ENCODE measurements at regions not wholly inside any gene's neighbourhood (a gene's known extent, or its start where the extent isn't known, plus 50 kb on each side); places are given as distances from the start of the nearest gene placed in this dataset.
"Not testable (repeated sequence)": the region's sequence is repeated elsewhere in the genome, so short reads cannot be mapped to it uniquely, and the experiment has no call there.

DNA sequence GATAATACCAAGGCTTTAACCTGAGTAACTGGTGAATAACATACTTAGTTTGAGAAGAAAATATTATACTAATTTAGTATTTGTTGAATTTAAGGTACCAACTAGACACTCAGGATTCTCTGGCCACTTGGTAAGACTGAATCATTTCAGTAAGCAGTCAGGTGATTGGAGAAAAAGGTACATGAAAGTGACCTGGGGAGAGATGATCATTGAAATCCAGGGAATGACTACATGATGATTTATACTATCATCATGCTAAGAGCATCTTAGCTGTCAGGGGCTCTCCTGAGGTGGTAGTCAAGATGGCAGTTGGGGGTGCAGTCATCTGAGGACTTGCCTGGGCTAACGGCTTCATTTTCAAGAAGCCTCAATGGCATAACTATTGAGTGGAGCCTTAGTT lies 571.2 kb upstream of the ACVR2A start:
- no peak overlapping the region for H3K9ac ChIP-seq (ENCODE audit: insufficient read depth, low read length)
- H2AFZ ChIP-seq (ENCODE audit: low read length) = no peak overlapping the region
- H3K27me3 ChIP-seq (ENCODE audit: control insufficient read depth, insufficient read depth, low read length) = no peaks in the 10 kb centered on the region
- DNase-seq (ENCODE audit: low read depth in 2 of 2) = no peak
- TF ChIP-seq EZH2 (IDR thresholded peaks at IDR 0.05; ENCODE audit: low read length, missing control alignments) = no peak
- TF ChIP-seq, protein P1, sequence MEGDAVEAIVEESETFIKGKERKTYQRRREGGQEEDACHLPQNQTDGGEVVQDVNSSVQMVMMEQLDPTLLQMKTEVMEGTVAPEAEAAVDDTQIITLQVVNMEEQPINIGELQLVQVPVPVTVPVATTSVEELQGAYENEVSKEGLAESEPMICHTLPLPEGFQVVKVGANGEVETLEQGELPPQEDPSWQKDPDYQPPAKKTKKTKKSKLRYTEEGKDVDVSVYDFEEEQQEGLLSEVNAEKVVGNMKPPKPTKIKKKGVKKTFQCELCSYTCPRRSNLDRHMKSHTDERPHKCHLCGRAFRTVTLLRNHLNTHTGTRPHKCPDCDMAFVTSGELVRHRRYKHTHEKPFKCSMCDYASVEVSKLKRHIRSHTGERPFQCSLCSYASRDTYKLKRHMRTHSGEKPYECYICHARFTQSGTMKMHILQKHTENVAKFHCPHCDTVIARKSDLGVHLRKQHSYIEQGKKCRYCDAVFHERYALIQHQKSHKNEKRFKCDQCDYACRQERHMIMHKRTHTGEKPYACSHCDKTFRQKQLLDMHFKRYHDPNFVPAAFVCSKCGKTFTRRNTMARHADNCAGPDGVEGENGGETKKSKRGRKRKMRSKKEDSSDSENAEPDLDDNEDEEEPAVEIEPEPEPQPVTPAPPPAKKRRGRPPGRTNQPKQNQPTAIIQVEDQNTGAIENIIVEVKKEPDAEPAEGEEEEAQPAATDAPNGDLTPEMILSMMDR (conservative IDR thresholded peaks at IDR 0.05 in 1 of 2, IDR thresholded peaks at IDR 0.05 in 1 of 2; ENCODE audit: low read depth in 1 of 2, low read length in 2 of 2) = no peak
- no peaks in the 10 kb centered on the region for H3K4me1 ChIP-seq (ENCODE audit: control insufficient read depth, extremely low read depth, insufficient read depth, low read length)
- no peaks in the 10 kb centered on the region for H3K79me2 ChIP-seq (ENCODE audit: control insufficient read depth, insufficient read depth, low read length)
- H3K4me3 ChIP-seq (replicated peaks in 1 of 4; ENCODE audit: control extremely low read depth in 1 of 4, insufficient read depth in 1 of 4, low read depth in 3 of 4, low read length in 4 of 4) = no peak overlapping the region
- H3K4me2 ChIP-seq (ENCODE audit: extremely low read depth, insufficient read depth, low read length) = no peak overlapping the region
- H3K27ac ChIP-seq (ENCODE audit: insufficient read depth, low read length) = no peak overlapping the region
- H4K20me1 ChIP-seq (ENCODE audit: control insufficient read depth, extremely low read depth, insufficient read depth, low read length) = no peaks in the 10 kb centered on the region
- no peaks in the 10 kb centered on the region for H3K9me3 ChIP-seq (ENCODE audit: control insufficient read depth, insufficient read depth, low read depth, low read length)
- H3K36me3 ChIP-seq (ENCODE audit: control insufficient read depth, insufficient read depth, low read length) = no peaks in the 10 kb centered on the region

- H3K9me3 ChIP-seq (ENCODE audit: control insufficient read depth, insufficient read depth, low read depth, low read length) = no peaks in the 10 kb centered on the region
- no peak for DNase-seq (ENCODE audit: low read depth in 2 of 2)
- H3K4me1 ChIP-seq (ENCODE audit: control insufficient read depth, extremely low read depth, insufficient read depth, low read length) = no peaks in the 10 kb centered on the region
- no peaks in the 10 kb centered on the region for H3K27me3 ChIP-seq (ENCODE audit: control insufficient read depth, insufficient read depth, low read length)
- no peaks in the 10 kb centered on the region for H3K36me3 ChIP-seq (ENCODE audit: control insufficient read depth, insufficient read depth, low read length)
- no peak overlapping the region for H3K4me3 ChIP-seq (replicated peaks in 1 of 4; ENCODE audit: control extremely low read depth in 1 of 4, insufficient read depth in 1 of 4, low read depth in 3 of 4, low read length in 4 of 4)
- no peak overlapping the region for H3K27ac ChIP-seq (ENCODE audit: insufficient read depth, low read length)
- no peaks in the 10 kb centered on the region for H4K20me1 ChIP-seq (ENCODE audit: control insufficient read depth, extremely low read depth, insufficient read depth, low read length)
- H3K79me2 ChIP-seq (ENCODE audit: control insufficient read depth, insufficient read depth, low read length) = no peaks in the 10 kb centered on the region
- no peak overlapping the region for H3K4me2 ChIP-seq (ENCODE audit: extremely low read depth, insufficient read depth, low read length)
- no peak overlapping the region for H3K9ac ChIP-seq (ENCODE audit: insufficient read depth, low read length)
- TF ChIP-seq, protein P1 (conservative IDR thresholded peaks at IDR 0.05 in 1 of 2, IDR thresholded peaks at IDR 0.05 in 1 of 2; ENCODE audit: low read depth in 1 of 2, low read length in 2 of 2) = no peak
- TF ChIP-seq EZH2 (IDR thresholded peaks at IDR 0.05; ENCODE audit: low read length, missing control alignments) = no peak
- no peak overlapping the region for H2AFZ ChIP-seq (ENCODE audit: low read length)
Measured at GRCh38 chr2:147273106-147273505, 571.7 kb upstream of the ACVR2A start.

- not testable (repeated sequence) for DNase-seq (ENCODE audit: low read depth in 2 of 2); H4K20me1 ChIP-seq (ENCODE audit: control insufficient read depth, extremely low read depth, insufficient read depth, low read length); H3K4me1 ChIP-seq (ENCODE audit: control insufficient read depth, extremely low read depth, insufficient read depth, low read length); H2AFZ ChIP-seq (ENCODE audit: low read length); H3K9ac ChIP-seq (ENCODE audit: insufficient read depth, low read length); H3K4me2 ChIP-seq (ENCODE audit: extremely low read depth, insufficient read depth, low read length); H3K27ac ChIP-seq (ENCODE audit: insufficient read depth, low read length); H3K27me3 ChIP-seq (ENCODE audit: control insufficient read depth, insufficient read depth, low read length); H3K36me3 ChIP-seq (ENCODE audit: control insufficient read depth, insufficient read depth, low read length); H3K79me2 ChIP-seq (ENCODE audit: control insufficient read depth, insufficient read depth, low read length); H3K9me3 ChIP-seq (ENCODE audit: control insufficient read depth, insufficient read depth, low read depth, low read length); H3K4me3 ChIP-seq (replicated peaks in 1 of 4; ENCODE audit: control extremely low read depth in 1 of 4, insufficient read depth in 1 of 4, low read depth in 3 of 4, low read length in 4 of 4)
Measured at GRCh38 chr2:147269581-147269980, 575.2 kb upstream of the ACVR2A start.

Data from fibroblast of lung (primary cell).